VCaP (cell line): ENCODE measurements at regions not wholly inside any gene's neighbourhood (a gene's known extent, or its start where the extent isn't known, plus 50 kb on each side); places are given as distances from the start of the nearest gene placed in this dataset.

ENCODE experiments used
- H3K27ac ChIP-seq: fragments of 450-650 bp; 2 replicates; pipeline ENCODE4 v1.5.1; 2017
- CTCF ChIP-seq: fragments of 450-650 bp; conservative IDR thresholded peaks from 2 replicates; pipeline ENCODE4 v1.5.1; 2017; ENCODE audit warnings: mild to moderate bottlenecking, moderate library complexity

- no peak overlapping the region for H3K27ac ChIP-seq
- no peak for TF ChIP-seq CTCF
These were observed 275.3 kb downstream of the GALR1 start for GRCh38 chr18:77524909-77525308.

GRCh38 chr18:77526962-77527361 is 277.3 kb downstream of the GALR1 start:
- no peak overlapping the region for H3K27ac ChIP-seq

GRCh38 chr18:77528872-77529271 is 279.2 kb downstream of the GALR1 start:
- no peak for TF ChIP-seq CTCF
- H3K27ac ChIP-seq, result no peak overlapping the region

More at GRCh38 chr18:77526962-77527361, 277.3 kb downstream of the GALR1 start:
- TF ChIP-seq CTCF, result no peak

GRCh38 chr18:77529492-77530176 is 280.0 kb downstream of the GALR1 start:
- TF ChIP-seq CTCF, result no peak

GRCh38 chr18:77530732-77531131 is 281.1 kb downstream of the GALR1 start:
- TF ChIP-seq CTCF, result no peak
- no peak overlapping the region for H3K27ac ChIP-seq

More at GRCh38 chr18:77529492-77530176, 280.0 kb downstream of the GALR1 start:
- H3K27ac ChIP-seq, result no peak overlapping the region

- no peak for TF ChIP-seq CTCF
- H3K27ac ChIP-seq, result no peak overlapping the region
These were observed 290.2 kb downstream of the GALR1 start for GRCh38 chr18:77539860-77540259.

GRCh38 chr18:77544792-77545191 is 295.1 kb downstream of the GALR1 start:
- no peak overlapping the region for H3K27ac ChIP-seq
- no peak for TF ChIP-seq CTCF
